ENCODE measurements at regions not wholly inside any gene's neighbourhood (a gene's known extent, or its start where the extent isn't known, plus 50 kb on each side); places are given as distances from the start of the nearest gene placed in this dataset.

- TF ChIP-seq POLR2A (IDR thresholded peaks at IDR 0.05; ENCODE audit: low read depth, low read length) (no peak), TAF1 (IDR thresholded peaks at IDR 0.05; ENCODE audit: borderline replicate concordance, low read depth, low read length) (no peak), POLR2AphosphoS5 (IDR thresholded peaks at IDR 0.05; ENCODE audit: low read depth, low read length) (no peak)
Measured at GRCh38 chr5:62142351-62142750, 163.7 kb upstream of the KIF2A start.
